ENCODE measurements at regions not wholly inside any gene's neighbourhood (a gene's known extent, or its start where the extent isn't known, plus 50 kb on each side); places are given as distances from the start of the nearest gene placed in this dataset.

DNA sequence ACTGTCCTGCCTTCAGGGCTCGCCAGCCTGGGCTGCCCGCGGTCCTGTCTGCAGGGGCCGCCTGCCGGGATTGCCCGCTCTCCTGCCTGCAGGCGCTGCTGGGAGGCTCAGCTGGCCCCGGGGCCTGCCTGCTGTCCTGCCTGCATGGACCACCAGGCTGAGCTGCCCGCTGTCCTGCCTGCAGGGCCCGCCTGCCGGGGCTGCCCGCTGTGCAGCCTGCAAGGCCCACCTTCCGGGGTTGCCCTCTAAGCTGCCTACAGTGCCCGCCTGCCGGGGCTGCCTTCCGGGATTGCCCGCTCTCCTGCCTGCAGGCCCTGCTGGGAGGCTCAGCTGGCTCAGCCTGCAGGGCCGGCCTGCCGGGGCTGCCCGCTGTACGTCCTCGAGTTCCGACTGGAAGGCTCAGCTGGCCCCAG lies 164.4 kb downstream of the GLRX3 start:
- peaks cover 0 to 27% (median 8%) of the 10 kb centered on the region in 4 donors for H3K9me3 ChIP-seq (ENCODE audit: control insufficient read depth in 4 of 4, insufficient read depth in 3 of 4, low read length in 3 of 4)
- no peaks in the 10 kb centered on the region for H3K36me3 ChIP-seq (ENCODE audit: control insufficient read depth in 4 of 4, insufficient read depth in 4 of 4, low read length in 4 of 4)
- TF ChIP-seq, protein P1, sequence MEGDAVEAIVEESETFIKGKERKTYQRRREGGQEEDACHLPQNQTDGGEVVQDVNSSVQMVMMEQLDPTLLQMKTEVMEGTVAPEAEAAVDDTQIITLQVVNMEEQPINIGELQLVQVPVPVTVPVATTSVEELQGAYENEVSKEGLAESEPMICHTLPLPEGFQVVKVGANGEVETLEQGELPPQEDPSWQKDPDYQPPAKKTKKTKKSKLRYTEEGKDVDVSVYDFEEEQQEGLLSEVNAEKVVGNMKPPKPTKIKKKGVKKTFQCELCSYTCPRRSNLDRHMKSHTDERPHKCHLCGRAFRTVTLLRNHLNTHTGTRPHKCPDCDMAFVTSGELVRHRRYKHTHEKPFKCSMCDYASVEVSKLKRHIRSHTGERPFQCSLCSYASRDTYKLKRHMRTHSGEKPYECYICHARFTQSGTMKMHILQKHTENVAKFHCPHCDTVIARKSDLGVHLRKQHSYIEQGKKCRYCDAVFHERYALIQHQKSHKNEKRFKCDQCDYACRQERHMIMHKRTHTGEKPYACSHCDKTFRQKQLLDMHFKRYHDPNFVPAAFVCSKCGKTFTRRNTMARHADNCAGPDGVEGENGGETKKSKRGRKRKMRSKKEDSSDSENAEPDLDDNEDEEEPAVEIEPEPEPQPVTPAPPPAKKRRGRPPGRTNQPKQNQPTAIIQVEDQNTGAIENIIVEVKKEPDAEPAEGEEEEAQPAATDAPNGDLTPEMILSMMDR (IDR thresholded peaks at IDR 0.05; ENCODE audit: control extremely low read depth, extremely low read depth) = no peak
- peaks cover 0 to 7% (median 0%) of the 10 kb centered on the region in 5 donors for H3K4me1 ChIP-seq (ENCODE audit: control insufficient read depth in 5 of 5, insufficient read depth in 5 of 5, low read length in 5 of 5)
- peak overlapping the region; percentile 82 to 93 for H3K27ac ChIP-seq (ENCODE audit: low read depth in 1 of 2, low read length in 1 of 2)
- WGBS, 2 donors = 51 to 65% methylated on average over 19 to 23 of the region's 23 CpGs
- peak overlapping the region; percentile 73 for H3K4me3 ChIP-seq
- ATAC-seq (ENCODE audit: insufficient read depth, low FRiP score) (peak; percentile 75), DNase-seq (no peak)
- no peak overlapping the region for H3K9ac ChIP-seq (ENCODE audit: insufficient read depth in 1 of 2, low read length in 2 of 2)
- no peaks in the 10 kb centered on the region for H3K27me3 ChIP-seq (ENCODE audit: control insufficient read depth in 3 of 3, insufficient read depth in 3 of 3, low read length in 2 of 3)

DNA sequence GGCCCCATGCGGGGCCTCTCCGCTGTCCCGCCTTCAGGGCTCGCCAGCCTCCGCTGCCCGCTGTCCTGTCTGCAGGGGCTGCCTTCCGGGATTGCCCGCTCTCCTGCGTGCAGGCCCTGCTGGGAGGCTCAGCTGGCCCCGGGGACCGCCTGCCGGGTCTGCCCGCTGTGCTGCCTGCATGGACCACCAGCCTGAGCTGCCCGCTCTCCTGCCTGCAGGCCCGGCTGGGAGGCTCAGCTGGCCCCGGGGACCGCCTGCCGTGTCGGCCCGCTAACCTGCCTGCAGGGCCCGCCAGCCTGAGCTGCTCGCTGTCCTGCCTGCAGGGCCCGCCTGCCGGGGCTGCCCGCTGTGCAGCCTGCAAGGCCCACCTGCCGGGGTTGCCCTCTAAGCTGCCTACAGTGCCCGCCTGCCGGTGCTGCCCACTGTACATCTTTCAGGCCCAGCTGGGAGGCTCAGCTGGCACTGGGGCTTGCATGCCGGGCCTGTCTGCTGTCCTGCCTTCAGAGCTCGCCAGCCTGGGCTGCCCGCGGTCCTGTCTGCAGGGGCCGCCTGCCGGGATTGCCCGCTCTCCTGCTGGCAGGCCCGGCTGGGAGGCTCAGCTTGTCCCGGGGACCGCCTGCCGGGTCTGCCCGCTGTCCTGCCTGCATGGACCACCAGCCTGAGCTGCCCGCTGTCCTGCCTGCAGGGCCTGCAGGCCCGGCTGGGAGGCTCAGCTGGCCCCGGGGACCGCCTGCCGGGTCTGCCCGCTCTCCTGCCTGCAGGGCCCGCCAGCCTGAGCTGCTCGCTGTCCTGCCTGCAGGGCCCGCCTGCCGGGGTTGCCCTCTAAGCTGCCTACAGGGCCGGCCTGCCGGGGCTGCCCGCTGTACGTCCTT lies 165.1 kb downstream of the GLRX3 start:
- H3K27ac ChIP-seq (ENCODE audit: low read depth in 1 of 2, low read length in 1 of 2) = peak overlapping the region; percentile 82 to 93
- peaks cover 0 to 7% (median 0%) of the 10 kb centered on the region in 5 donors for H3K4me1 ChIP-seq (ENCODE audit: control insufficient read depth in 5 of 5, insufficient read depth in 5 of 5, low read length in 5 of 5)
- peak; percentile 58 to 78 (median 61) for DNase-seq
- WGBS, 2 donors = 27 to 60% methylated on average over 47 to 53 of the region's 54 CpGs
- H3K9ac ChIP-seq (ENCODE audit: insufficient read depth in 1 of 2, low read length in 2 of 2) = no peak overlapping the region
- no peaks in the 10 kb centered on the region for H3K27me3 ChIP-seq (ENCODE audit: control insufficient read depth in 3 of 3, insufficient read depth in 3 of 3, low read length in 2 of 3)
- TF ChIP-seq, protein P1 (IDR thresholded peaks at IDR 0.05; ENCODE audit: control extremely low read depth, extremely low read depth) = no peak
- H3K36me3 ChIP-seq (ENCODE audit: control insufficient read depth in 4 of 4, insufficient read depth in 4 of 4, low read length in 4 of 4) = no peaks in the 10 kb centered on the region
- H3K9me3 ChIP-seq (ENCODE audit: control insufficient read depth in 4 of 4, insufficient read depth in 3 of 4, low read length in 3 of 4) = peaks cover 0 to 27% (median 8%) of the 10 kb centered on the region in 4 donors
- peak overlapping the region; percentile 73 for H3K4me3 ChIP-seq
- peak; percentile 89 for ATAC-seq (ENCODE audit: insufficient read depth, low FRiP score)

DNA sequence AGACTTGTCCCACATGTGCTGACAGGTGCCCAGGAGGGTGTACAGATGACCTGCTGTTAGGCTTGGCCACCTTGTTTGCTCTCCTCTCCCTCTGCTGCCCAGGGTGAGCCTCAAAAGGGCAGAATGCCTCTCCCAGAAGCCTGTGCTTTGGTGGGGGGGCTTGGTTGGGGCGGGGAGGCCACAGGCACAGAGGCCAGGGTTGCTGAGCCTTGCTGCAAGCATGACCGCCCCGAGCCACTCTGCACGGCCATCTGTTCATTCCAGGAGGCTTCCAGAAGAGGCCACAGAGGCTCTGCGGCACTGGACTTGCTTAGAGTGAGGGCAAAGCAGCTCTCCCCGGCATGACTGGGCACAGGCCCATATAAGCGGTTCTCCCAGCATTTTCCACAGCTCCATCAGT lies 190.8 kb downstream of the GLRX3 start:
- ATAC-seq (ENCODE audit: insufficient read depth, low FRiP score) (no peak), DNase-seq (no peak)
- no peak overlapping the region for H3K27ac ChIP-seq (ENCODE audit: low read depth in 1 of 2, low read length in 1 of 2)
- no peaks in the 10 kb centered on the region for H3K36me3 ChIP-seq (ENCODE audit: control insufficient read depth in 4 of 4, insufficient read depth in 4 of 4, low read length in 4 of 4)
- H3K9me3 ChIP-seq (ENCODE audit: control insufficient read depth in 4 of 4, insufficient read depth in 3 of 4, low read length in 3 of 4) = peaks cover 0 to 16% (median 0%) of the 10 kb centered on the region in 4 donors
- no peak overlapping the region for H3K4me3 ChIP-seq
- TF ChIP-seq, protein P1 (IDR thresholded peaks at IDR 0.05; ENCODE audit: control extremely low read depth, extremely low read depth) = no peak
- no peaks in the 10 kb centered on the region for H3K27me3 ChIP-seq (ENCODE audit: control insufficient read depth in 3 of 3, insufficient read depth in 3 of 3, low read length in 2 of 3)
- H3K9ac ChIP-seq (ENCODE audit: insufficient read depth in 1 of 2, low read length in 2 of 2) = no peak overlapping the region
- WGBS, 2 donors = 87 to 89% methylated on average over 7 of the region's 7 CpGs
- no peaks in the 10 kb centered on the region for H3K4me1 ChIP-seq (ENCODE audit: control insufficient read depth in 5 of 5, insufficient read depth in 5 of 5, low read length in 5 of 5)
